PC-3 (cell line): ENCODE measurements at regions not wholly inside any gene's neighbourhood (a gene's known extent, or its start where the extent isn't known, plus 50 kb on each side); places are given as distances from the start of the nearest gene placed in this dataset.
A peak's percentile ranks its signal among the peaks of the same experiment; 100 is the strongest.
"Not testable (repeated sequence)": the region's sequence is repeated elsewhere in the genome, so short reads cannot be mapped to it uniquely, and the experiment has no call there.

Source experiments
- ATAC-seq: fragments of 200-7000 bp; cut with Tn5 transposase; 2 replicates; pipeline ENCODE4 v1.9.1; 2020; ENCODE audit warnings: mild to moderate bottlenecking, moderate library complexity
- BruUV-seq: library from RNA; stranded (reverse); fragments of 400-500 nt; replicated peaks from 2 replicates; lab custom pipeline; 2021; lab: Mats Ljungman, UMichigan
- CTCF ChIA-PET: fragments of 300-600 bp; sonication (Branson Sonifier 250); formaldehyde crosslinking; loops from one replicate; lab custom pipeline; 2022; ENCODE audit warnings: antibody characterized with exemption; lab: Charles Lee
- POLR2A ChIA-PET: fragments of 300-600 bp; sonication (Branson Sonifier 250); formaldehyde crosslinking; loops from one replicate; lab custom pipeline; 2022; ENCODE audit warnings: antibody characterized with exemption; ENCODE audit not compliant: unreplicated experiment; lab: Charles Lee
- DNase-seq: peaks from one replicate; pipeline ENCODE4 v3.0.0-alpha.2; 2015
- H2AFZ ChIP-seq: fragments of 300-600 bp; sonication (generic); 2 replicates; pipeline ENCODE4 v1.6.0; 2016; ENCODE audit warnings: antibody characterized with exemption, low read length
- H3F3A ChIP-seq: fragments of 300-600 bp; sonication (generic); one replicate; pipeline ENCODE4 v1.6.0; 2017; ENCODE audit warnings: antibody characterized with exemption, low read length, control low read depth, mild to moderate bottlenecking; ENCODE audit not compliant: unreplicated experiment
- H3K27ac ChIP-seq: fragments of 300-600 bp; sonication (generic); 2 replicates; pipeline ENCODE4 v1.5.1; 2016; ENCODE audit warnings: mild to moderate bottlenecking, low read length
- H3K27me3 ChIP-seq: fragments of 300-600 bp; sonication (generic); 2 replicates; pipeline ENCODE4 v1.6.1; 2016; ENCODE audit warnings: low read length, mixed read lengths
- H3K36me3 ChIP-seq: fragments of 300-600 bp; sonication (generic); 2 replicates; pipeline ENCODE4 v1.6.1; 2016; ENCODE audit warnings: low read depth, mixed run types, low read length, mixed read lengths
- H3K4me1 ChIP-seq: fragments of 300-600 bp; sonication (generic); 2 replicates; pipeline ENCODE4 v1.5.1; 2016; ENCODE audit warnings: low read length; ENCODE audit not compliant: insufficient read depth
- H3K4me2 ChIP-seq: fragments of 300-600 bp; sonication (generic); 2 replicates; pipeline ENCODE4 v1.6.0; 2016; ENCODE audit warnings: low read length
- H3K4me3 ChIP-seq: fragments of 300-600 bp; sonication (generic); 2 replicates; pipeline ENCODE4 v1.5.1; 2016; ENCODE audit warnings: mild to moderate bottlenecking, low read length, mixed read lengths
- H3K79me2 ChIP-seq: fragments of 300-600 bp; sonication (generic); 2 replicates; pipeline ENCODE4 v1.6.1; 2017; ENCODE audit warnings: low read length, mixed read lengths
- H3K9ac ChIP-seq: fragments of 300-600 bp; sonication (generic); 2 replicates; pipeline ENCODE4 v1.6.0; 2016; ENCODE audit warnings: mild to moderate bottlenecking, low read length
- H3K9me2 ChIP-seq: fragments of 300-600 bp; sonication (generic); replicated peaks from 2 replicates; pipeline ENCODE4 v1.6.1; 2016; ENCODE audit warnings: mixed run types, low read length, mixed read lengths
- H3K9me3 ChIP-seq: fragments of 300-600 bp; sonication (generic); 2 replicates; pipeline ENCODE4 v1.6.1; 2016; ENCODE audit warnings: low read length, mixed read lengths
- H4K20me1 ChIP-seq: fragments of 300-600 bp; sonication (generic); 2 replicates; pipeline ENCODE4 v1.6.1; 2016; ENCODE audit warnings: low read length, mixed read lengths
- EZH2 ChIP-seq: fragments of 300-600 bp; sonication (generic); IDR thresholded peaks from one replicate; pipeline ENCODE4 v1.6.1; 2017; ENCODE audit warnings: antibody characterized with exemption, mild to moderate bottlenecking, low read length; ENCODE audit not compliant: unreplicated experiment
- EZH2phosphoT487 ChIP-seq: fragments of 300-600 bp; sonication (generic); IDR thresholded peaks from 2 replicates; pipeline ENCODE4 v1.6.1; 2018; ENCODE audit warnings: mild to moderate bottlenecking, antibody characterized with exemption, low read length, borderline replicate concordance
- intact Hi-C: fragments of 100-400 bp; cut with micrococcal nuclease; formaldehyde crosslinking; loops from 2 replicates; pipeline ENCODE4 v1.9.0; 2023
- TF ChIP-seq, protein P1 (sequence below): fragments of 300-600 bp; sonication (generic); conservative IDR thresholded peaks from 2 replicates; pipeline ENCODE4 v1.5.1; 2017; ENCODE audit warnings: antibody characterized with exemption, low read depth, mild to moderate bottlenecking, low read length

DNA sequence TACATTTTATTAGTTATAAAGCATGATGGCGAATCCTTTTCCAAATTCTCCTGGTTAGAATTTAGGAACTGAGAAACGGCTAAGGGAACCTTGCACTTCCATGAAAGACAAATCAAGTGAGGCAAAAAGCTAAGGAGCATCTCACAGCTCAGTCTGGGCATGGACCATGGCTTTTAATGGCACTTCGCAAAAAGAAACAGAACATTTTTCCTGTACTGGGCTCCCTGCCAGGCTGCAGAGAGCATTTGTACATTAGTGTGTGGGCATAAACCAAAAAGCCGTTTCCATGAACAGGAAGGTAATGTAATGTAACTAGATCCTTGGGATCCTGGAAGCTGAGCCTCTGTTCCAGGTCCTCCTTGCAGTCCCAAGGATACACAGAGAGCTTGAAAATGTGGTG is 354.2 kb downstream of the MRPS30 start:
- ChIA-PET POLR2A (no interaction called here), CTCF (no interaction called here)
- Histone ChIP-seq H2AFZ (no peak overlapping the region), H4K20me1 (no peaks in the 10 kb centered on the region), H3K27me3 (no peaks in the 10 kb centered on the region), H3K9me2 (no peaks in the 10 kb centered on the region), H3K27ac (no peak overlapping the region), H3F3A (no peaks in the 10 kb centered on the region), H3K4me3 (no peak overlapping the region), H3K9ac (no peak overlapping the region), H3K36me3 (no peaks in the 10 kb centered on the region), H3K4me2 (no peak overlapping the region), H3K4me1 (no peaks in the 10 kb centered on the region), H3K79me2 (no peaks in the 10 kb centered on the region), H3K9me3 (no peaks in the 10 kb centered on the region; the same call in 1 of the 2 replicates)
- intact Hi-C loops, result no loop called here
- TF ChIP-seq EZH2phosphoT487 (no peak), EZH2 (no peak)
- TF ChIP-seq, protein P1, sequence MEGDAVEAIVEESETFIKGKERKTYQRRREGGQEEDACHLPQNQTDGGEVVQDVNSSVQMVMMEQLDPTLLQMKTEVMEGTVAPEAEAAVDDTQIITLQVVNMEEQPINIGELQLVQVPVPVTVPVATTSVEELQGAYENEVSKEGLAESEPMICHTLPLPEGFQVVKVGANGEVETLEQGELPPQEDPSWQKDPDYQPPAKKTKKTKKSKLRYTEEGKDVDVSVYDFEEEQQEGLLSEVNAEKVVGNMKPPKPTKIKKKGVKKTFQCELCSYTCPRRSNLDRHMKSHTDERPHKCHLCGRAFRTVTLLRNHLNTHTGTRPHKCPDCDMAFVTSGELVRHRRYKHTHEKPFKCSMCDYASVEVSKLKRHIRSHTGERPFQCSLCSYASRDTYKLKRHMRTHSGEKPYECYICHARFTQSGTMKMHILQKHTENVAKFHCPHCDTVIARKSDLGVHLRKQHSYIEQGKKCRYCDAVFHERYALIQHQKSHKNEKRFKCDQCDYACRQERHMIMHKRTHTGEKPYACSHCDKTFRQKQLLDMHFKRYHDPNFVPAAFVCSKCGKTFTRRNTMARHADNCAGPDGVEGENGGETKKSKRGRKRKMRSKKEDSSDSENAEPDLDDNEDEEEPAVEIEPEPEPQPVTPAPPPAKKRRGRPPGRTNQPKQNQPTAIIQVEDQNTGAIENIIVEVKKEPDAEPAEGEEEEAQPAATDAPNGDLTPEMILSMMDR, result no peak
- ATAC-seq, result no peak
- no TSS peak for BruUV-seq
- DNase-seq, result no peak

DNA sequence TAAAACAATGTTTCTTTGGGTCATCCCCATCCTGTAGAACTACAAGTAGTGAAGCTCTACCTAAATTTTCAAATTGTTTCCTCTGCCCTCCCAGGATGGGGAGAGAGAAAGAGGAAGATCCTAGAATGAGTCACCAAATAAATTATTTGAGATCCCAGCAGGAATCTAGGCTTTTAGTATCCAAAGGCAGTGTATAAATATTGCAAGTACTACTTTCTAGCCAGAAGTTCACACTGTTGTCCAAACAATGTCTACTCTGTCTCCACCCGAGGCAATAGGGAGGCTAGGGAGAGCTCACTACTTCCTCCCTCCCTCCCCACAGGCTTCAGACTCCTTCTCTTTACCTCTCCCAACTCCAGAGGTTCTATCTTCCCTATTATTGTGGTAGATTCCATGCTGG is 362.8 kb downstream of the MRPS30 start:
- DNase-seq (no peak), ATAC-seq (peak; percentile 53; the same call in 1 of the 2 replicates)
- Histone ChIP-seq H3K27ac (no peak overlapping the region), H4K20me1 (no peaks in the 10 kb centered on the region), H3K79me2 (no peaks in the 10 kb centered on the region), H3K4me3 (no peak overlapping the region), H3F3A (no peaks in the 10 kb centered on the region), H2AFZ (no peak overlapping the region), H3K9me3 (no peaks in the 10 kb centered on the region), H3K27me3 (no peaks in the 10 kb centered on the region), H3K4me1 (no peaks in the 10 kb centered on the region), H3K9ac (no peak overlapping the region), H3K4me2 (no peak overlapping the region), H3K36me3 (no peaks in the 10 kb centered on the region), H3K9me2 (no peaks in the 10 kb centered on the region)
- POLR2A ChIA-PET, result no interaction called here
- TF ChIP-seq EZH2phosphoT487 (no peak), EZH2 (no peak)
- TF ChIP-seq, protein P1, result no peak
- BruUV-seq, result no TSS peak
- CTCF ChIA-PET, result no interaction called here
- intact Hi-C loops, result no loop called here

DNA sequence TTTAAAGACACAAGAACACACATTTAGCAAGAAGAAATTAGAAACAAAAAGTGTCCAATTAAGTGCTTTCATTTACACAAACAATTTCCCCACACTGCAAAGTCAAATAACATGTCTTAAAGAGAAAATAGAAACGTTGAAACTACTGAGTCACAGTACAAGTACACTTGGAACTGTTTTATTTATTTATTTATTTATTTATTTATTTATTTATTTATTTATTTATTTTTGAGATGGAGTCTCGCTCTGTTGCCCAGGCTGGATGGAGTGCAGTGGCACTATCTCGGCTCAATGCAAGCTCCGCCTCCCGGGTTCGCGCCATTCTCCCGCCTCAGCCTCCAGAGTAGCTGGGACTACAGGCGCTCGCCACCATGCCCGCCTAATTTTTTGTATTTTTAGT is 363.9 kb downstream of the MRPS30 start:
- ATAC-seq, result not testable (repeated sequence)

More for the DNA sequence above, 363.9 kb downstream of the MRPS30 start:
- H4K20me1 ChIP-seq, H3K4me1 ChIP-seq, H3K27ac ChIP-seq, BruUV-seq, H3K79me2 ChIP-seq, H3K36me3 ChIP-seq, H3K27me3 ChIP-seq, H3K4me2 ChIP-seq, H3F3A ChIP-seq, H3K9me3 ChIP-seq, POLR2A ChIA-PET, intact Hi-C loops, CTCF ChIA-PET, H2AFZ ChIP-seq, H3K4me3 ChIP-seq, H3K9ac ChIP-seq, H3K9me2 ChIP-seq, DNase-seq: not testable (repeated sequence)
